Neuron (in vitro differentiated cells): ENCODE measurements at regions not wholly inside any gene's neighbourhood (a gene's known extent, or its start where the extent isn't known, plus 50 kb on each side); places are given as distances from the start of the nearest gene placed in this dataset.
"Not testable (repeated sequence)": the region's sequence is repeated elsewhere in the genome, so short reads cannot be mapped to it uniquely, and the experiment has no call there.

Experiments
- H2AFZ ChIP-seq: one replicate; pipeline ENCODE4 v1.6.1; 2013; ENCODE audit warnings: low read depth, mild to moderate bottlenecking, inconsistent platforms, low read length, moderate library complexity
- H3K27me3 ChIP-seq: one replicate; pipeline ENCODE4 v1.6.1; 2013; ENCODE audit warnings: low read length; ENCODE audit not compliant: insufficient read depth
- H3K36me3 ChIP-seq: one replicate; pipeline ENCODE4 v1.6.1; 2013; ENCODE audit warnings: low read length; ENCODE audit not compliant: insufficient read depth
- H3K4me1 ChIP-seq: one replicate; pipeline ENCODE4 v1.6.1; 2013; ENCODE audit warnings: low read length; ENCODE audit not compliant: insufficient read depth
- H3K4me3 ChIP-seq: 2 replicates; pipeline ENCODE4 v1.5.1; 2013; ENCODE audit warnings: mild to moderate bottlenecking, low read length, moderate library complexity
- H3K9me3 ChIP-seq: one replicate; pipeline ENCODE4 v1.6.1; 2013; ENCODE audit warnings: low read length

DNA sequence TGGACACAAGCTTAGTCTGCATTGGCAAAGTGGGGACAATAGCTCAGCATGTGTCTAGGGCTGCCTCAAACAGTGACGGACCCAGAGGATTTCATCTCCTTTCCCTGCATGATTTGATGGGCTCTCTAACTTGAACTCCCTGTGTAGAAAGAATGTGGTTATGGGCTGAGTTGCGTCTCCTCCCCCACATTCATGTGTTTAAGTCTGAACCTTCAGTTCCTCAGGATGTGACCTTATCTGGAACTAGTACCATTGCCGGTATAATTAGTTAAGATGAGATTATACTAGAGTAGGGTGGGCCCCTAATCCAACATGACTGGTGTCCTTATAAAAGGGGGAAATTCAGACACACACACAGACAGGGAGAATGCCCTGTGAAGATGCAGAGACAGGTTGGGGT is 257.6 kb downstream of the BCL2L11 start:
- not testable (repeated sequence) for H3K27me3 ChIP-seq, H3K4me1 ChIP-seq, H3K4me3 ChIP-seq, H2AFZ ChIP-seq, H3K9me3 ChIP-seq, H3K36me3 ChIP-seq

DNA sequence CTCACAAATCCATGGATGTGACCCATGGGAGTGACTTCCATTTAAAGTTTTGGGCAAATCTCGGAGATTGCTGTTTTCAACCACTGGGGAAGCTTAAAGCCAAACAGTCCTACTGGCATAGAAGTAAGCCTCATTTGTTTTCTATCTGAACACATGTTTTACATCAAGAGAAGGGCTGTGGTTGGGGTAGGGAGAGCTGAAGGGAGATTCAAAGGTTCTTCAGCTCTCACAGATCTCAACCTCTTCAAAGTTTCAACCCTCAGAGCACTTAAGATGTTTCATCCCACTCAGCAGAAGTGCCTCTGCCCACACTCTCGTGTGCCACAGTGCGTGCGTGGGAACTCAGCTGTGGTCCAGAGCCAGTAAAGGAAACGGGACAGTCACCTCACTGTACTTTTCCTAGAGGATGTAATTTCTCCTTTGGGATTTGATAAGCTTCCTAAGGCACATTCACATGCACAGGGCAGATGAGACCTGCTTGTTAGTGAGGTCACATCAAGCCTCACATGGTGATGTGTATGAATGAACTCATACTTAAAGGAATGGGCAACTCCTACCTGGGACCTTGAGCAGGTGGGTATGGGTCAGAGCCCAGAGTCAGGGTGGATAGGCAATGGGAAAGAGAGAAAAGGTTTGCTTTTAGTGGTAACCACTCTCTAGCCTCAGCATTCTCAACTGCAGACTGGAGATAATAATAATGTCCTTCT is 260.2 kb downstream of the BCL2L11 start:
- H2AFZ ChIP-seq, H3K9me3 ChIP-seq, H3K4me3 ChIP-seq, H3K27me3 ChIP-seq, H3K36me3 ChIP-seq, H3K4me1 ChIP-seq: not testable (repeated sequence)

DNA sequence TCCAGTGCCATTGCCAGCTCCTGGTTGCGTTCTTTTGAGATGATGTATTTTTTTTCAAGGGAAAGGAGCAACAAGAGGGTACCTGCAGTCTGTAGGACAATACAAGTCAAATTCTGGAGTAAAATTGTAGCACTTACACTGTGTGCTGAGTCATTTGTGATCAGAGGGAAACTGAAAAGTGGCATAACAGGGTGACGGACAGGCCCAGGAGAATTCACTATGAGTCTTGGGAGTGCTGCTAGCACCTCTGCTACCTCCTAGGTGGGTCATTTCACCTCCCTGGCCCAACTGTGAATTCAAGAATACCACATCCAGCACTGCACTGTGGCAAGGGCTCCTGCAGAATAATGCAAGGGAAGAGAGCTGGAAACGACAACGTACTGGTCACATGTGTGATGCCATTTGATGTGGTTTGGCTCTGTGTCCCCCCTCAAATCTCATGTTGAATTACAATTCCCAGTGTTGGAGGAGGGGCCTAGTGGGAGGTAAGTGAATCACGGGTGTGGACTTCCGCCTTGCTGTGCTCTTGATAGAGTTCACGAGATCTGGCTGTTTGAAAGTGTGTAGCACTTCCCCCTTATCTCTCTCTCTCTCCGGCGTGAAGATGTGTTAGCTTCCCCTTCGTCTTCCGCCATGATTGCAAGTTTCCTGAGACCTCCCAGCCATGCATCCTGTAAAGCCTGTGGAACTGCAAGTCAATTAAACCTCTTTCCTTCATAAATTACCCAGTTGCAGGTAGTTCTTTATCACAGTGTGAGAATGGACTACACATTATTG is 261.0 kb downstream of the BCL2L11 start:
- H2AFZ ChIP-seq, H3K9me3 ChIP-seq, H3K27me3 ChIP-seq, H3K36me3 ChIP-seq, H3K4me3 ChIP-seq, H3K4me1 ChIP-seq: not testable (repeated sequence)

DNA sequence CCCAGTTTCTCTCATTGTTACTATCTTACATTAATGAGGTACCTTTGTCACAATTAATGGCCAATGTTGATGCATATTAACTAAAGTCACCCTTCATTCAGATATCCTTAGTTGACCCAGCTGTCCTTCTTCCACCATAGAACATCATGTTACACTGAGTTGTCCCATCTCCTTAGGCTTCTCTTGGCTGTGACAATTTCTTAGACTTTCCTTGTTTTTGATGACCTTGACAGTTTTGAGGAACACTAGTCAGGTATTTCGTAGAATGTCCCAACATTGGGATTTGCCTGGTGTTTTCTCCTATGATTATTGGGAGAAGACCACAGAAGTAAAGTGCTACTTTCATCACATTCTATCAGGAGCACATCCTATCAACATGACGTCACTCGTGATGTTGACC is 261.8 kb downstream of the BCL2L11 start:
- H3K4me1 ChIP-seq, H3K36me3 ChIP-seq, H3K27me3 ChIP-seq, H3K9me3 ChIP-seq, H2AFZ ChIP-seq, H3K4me3 ChIP-seq: not testable (repeated sequence)

DNA sequence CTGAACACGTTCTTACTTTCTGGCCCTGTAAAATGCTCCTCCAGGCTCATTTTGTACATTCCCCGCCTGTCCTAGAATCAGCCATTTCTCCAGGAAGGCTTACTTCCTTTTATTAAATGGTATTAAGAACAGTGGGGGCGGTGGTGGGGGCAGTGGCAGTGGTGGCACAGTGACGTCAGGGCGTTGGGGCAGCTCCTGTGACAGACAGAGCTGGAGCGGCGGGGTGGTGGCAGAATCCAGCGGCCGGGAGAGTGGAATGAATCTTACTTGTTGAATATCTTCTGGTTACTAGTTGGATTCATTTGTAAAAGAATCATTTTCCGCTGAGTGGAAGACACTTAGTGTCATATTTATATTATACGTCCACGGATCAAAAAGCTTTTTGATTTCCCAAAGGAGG is 262.6 kb downstream of the BCL2L11 start:
- not testable (repeated sequence) for H2AFZ ChIP-seq, H3K4me1 ChIP-seq, H3K27me3 ChIP-seq, H3K36me3 ChIP-seq, H3K9me3 ChIP-seq, H3K4me3 ChIP-seq

DNA sequence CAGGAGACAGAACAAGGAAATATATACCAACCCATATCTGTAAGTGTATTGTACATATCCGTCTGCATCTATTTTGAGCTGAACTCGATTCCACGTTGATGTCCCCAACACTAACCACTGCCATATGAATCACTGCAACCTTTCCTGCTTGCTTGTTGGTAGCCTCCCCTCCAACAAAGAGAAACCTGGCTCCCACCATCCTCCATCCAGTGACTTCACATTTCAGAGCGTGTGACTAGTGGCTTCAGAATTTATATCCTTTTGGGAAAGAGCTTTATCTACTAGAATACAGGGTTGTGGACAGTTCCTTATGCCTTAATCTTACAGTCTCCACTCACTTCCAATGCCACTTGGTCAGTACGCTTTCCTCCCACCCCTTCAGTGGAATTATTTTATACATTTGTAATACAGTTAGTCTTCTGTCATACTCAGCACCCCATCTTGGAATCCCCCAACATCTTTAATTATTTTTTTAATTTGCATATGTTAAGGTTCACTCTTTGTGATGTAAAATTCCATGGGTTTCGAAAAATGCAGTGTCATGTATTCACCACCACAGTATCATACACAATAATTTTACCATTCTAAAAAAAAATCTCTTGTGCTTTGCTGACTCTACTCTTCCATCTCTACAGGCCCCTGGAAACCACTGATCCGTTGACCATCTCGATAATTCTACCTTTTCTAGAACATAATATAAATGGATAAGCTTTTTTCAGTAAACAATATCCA is 264.7 kb downstream of the BCL2L11 start:
- H3K9me3 ChIP-seq, H3K27me3 ChIP-seq, H3K4me3 ChIP-seq, H2AFZ ChIP-seq, H3K36me3 ChIP-seq, H3K4me1 ChIP-seq: not testable (repeated sequence)

DNA sequence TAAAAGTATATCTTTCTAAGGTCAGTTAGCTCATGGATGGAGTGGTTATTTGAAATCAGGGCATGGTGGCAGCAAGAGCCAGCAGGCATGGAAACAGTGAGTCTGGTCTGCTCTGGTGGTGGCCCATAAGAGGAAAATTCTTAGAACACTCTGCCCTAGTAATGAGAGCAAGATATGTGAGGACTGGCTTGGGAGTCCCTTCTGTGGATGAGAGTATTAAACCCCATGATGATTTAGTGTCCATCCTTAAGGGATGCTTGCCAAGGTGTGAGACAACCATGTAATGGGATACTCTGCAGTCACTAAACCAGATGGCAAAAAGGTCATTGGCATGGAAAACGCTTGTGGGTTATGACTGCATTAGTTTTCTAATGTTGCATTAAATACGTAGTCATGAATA is 269.9 kb downstream of the BCL2L11 start:
- not testable (repeated sequence) for H3K4me3 ChIP-seq, H3K36me3 ChIP-seq, H3K27me3 ChIP-seq, H3K4me1 ChIP-seq, H2AFZ ChIP-seq, H3K9me3 ChIP-seq

DNA sequence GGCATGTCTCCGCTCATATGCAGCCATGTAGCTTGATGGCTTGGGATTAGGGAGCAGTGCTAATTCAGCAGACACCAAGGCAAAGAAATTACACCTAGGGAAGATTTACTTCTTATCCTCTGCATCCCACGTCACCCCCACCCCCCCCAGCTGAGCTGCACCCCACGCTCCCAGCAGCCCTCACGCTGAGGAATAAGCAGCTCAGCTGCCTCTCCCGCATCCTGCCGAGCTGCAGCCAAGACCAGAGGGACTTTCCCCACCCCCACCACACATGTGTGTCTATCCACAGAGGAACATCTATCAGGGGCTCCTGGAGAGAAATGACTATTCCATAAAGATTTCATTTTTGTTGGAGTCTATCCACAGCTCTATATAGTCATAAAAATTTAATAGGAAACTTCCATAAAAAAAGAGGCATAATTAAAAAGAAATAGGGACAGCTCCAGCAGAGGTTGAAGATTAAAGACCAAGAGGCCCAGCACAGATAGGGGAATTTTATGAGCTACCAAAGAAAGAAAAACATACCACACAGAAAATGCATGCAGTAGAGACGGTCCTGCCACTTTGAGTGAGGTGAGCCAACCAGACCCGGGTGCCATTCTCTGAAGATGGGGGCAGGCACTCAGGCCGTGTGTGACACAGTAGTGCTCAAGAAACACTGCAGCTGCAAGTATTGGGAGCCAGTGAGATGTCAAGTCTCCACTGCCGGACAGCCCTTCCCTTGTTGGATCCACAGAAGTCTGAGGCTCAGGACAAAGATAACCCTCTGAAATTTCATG is 274.8 kb downstream of the BCL2L11 start:
- H3K4me1 ChIP-seq, H3K9me3 ChIP-seq, H3K4me3 ChIP-seq, H2AFZ ChIP-seq, H3K27me3 ChIP-seq, H3K36me3 ChIP-seq: not testable (repeated sequence)

DNA sequence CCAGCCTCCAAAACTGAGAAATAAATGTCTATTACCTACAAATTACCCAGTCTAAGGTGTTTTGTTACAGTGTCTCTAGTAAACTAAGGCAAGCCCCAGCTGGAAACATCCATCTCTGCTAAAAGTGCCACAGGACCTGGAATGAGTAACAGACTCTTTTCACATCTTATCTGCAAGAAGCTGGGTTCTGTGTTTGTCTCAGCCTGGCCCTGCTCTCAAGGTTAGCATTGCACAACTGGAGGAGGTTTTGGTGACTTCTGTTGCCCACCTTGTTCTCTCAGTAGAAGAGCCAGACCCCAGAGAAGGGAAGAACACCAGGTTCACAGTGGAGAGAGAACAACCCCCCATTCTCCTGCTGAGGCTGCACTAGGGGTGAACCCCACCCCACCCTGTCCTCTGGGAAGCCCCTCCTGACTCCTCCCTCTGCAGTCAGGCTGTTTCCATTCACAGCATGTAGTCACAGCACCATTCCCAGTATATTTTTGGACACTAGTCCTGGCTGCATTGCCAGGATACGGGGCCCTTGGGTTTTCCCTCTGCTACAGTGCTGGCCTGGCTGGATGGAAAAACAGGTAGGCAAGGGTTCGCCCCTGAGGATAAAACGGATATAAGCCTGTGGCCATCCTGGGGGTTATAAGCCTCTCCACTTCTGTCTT is 280.0 kb downstream of the BCL2L11 start:
- not testable (repeated sequence) for H3K27me3 ChIP-seq, H3K36me3 ChIP-seq, H3K4me1 ChIP-seq, H3K9me3 ChIP-seq, H3K4me3 ChIP-seq, H2AFZ ChIP-seq

DNA sequence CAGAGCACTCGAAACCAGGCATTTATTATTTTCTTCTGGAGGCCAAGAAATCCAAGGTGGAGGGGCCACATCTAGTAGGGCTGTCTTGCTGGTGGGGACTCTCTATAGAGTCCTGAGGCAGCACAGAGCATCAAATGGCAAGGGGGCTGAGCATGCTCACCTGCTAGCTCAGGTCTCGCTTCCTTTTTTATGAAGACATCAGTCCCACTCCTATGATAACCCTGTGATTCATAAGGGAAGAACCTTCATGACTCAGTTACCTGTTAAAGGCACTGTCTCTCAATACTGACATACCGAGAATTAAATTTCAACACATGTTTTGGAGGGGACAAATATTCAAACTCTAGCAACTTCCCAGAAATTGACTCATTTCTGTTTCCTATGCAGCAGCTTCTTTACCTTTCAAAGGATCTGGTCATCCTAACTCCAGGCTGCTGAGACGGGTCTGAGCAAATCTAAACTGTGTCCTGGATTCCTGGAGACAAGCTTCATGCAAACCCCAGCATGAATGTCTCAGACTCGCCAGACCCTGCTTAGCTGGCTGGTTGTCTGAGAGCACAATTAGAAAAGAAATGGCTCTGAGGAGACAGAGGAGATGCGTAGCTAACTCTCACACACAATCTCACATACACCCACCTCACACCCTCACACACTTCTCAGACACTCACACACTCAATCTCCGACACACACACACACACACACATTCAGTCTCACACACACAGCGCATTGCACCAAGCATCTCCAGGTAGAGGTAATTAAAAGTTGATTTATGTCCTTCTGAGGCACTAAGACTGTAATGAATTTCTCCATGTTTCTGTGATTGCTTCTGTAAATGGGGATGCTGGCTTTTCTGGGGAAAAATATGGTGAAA is 280.8 kb downstream of the BCL2L11 start:
- H3K27me3 ChIP-seq, H3K36me3 ChIP-seq, H3K4me3 ChIP-seq, H3K4me1 ChIP-seq, H2AFZ ChIP-seq, H3K9me3 ChIP-seq: not testable (repeated sequence)

DNA sequence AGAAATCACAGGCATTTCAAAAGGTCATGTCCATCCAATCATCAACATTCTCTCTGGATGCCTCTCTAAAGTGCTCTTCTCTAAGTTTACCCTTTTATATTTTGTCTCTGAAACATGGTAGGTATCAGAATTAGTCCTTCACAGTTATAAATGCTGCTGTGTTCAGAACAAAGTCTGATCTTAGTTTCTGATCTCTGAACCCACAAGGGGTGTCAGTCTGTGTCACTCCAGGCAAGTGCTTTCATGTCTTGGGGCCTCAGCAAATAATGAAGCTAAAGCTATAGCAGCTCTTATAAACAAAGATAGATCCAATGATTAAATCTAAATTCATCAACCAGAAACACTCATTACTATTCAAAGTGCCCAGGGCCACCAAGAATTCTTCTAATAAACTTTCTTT is 281.7 kb downstream of the BCL2L11 start:
- H3K9me3 ChIP-seq, H2AFZ ChIP-seq, H3K27me3 ChIP-seq, H3K4me3 ChIP-seq, H3K36me3 ChIP-seq, H3K4me1 ChIP-seq: not testable (repeated sequence)

DNA sequence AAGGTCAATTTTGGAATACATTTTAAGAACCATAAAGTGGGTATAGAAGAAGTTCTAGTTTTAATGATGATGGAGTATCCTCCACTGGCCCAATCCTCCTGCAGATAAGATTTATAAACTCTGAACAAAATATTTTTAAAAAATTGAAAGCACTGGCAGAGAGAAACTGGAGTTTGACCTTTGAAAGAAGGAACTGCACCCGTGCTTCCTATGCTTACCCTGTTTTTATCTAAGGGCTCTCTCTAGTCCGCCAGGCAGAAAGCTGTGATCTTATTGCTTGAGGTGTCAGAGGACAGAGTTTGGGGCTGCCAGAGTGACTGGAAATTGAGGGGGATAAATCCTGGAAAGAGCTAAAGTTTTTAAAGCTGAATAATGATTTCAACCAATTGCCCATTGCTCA is 282.6 kb downstream of the BCL2L11 start:
- H2AFZ ChIP-seq, H3K9me3 ChIP-seq, H3K4me3 ChIP-seq, H3K27me3 ChIP-seq, H3K36me3 ChIP-seq, H3K4me1 ChIP-seq: not testable (repeated sequence)
